ENCODE measurements at regions not wholly inside any gene's neighbourhood (a gene's known extent, or its start where the extent isn't known, plus 50 kb on each side); places are given as distances from the start of the nearest gene placed in this dataset.

GRCh38 chrX:15909605-15910004, 55.0 kb upstream of the AP1S2 start:
- no peaks in the 10 kb centered on the region for H4K20me1 ChIP-seq (ENCODE audit: insufficient read depth, low read length)
- no peak overlapping the region for H3K4me3 ChIP-seq (ENCODE audit: low read depth, low read length, poor library complexity, severe bottlenecking)
- H3F3A ChIP-seq (ENCODE audit: insufficient read depth, low read length), result no peaks in the 10 kb centered on the region
- no peaks in the 10 kb centered on the region for H3K79me2 ChIP-seq (ENCODE audit: insufficient read depth, low read length)
- no peaks in the 10 kb centered on the region for H3K36me3 ChIP-seq (ENCODE audit: insufficient read depth, low read length)
- H3K27ac ChIP-seq (ENCODE audit: low read depth, low read length, poor library complexity, severe bottlenecking), result no peak overlapping the region
- H3K9me2 ChIP-seq (ENCODE audit: low read depth, low read length), result no peaks in the 10 kb centered on the region
- no peaks in the 10 kb centered on the region for H3K4me1 ChIP-seq (ENCODE audit: insufficient read depth, low read length, severe bottlenecking)
- H3K9me3 ChIP-seq (ENCODE audit: low read length), result no peaks in the 10 kb centered on the region
- H2AFZ ChIP-seq (ENCODE audit: low read length), result no peak overlapping the region
- H3K27me3 ChIP-seq (ENCODE audit: insufficient read depth, low read length), result no peaks in the 10 kb centered on the region
- H3K4me2 ChIP-seq (ENCODE audit: low read length), result no peak overlapping the region
- no peak for TF ChIP-seq EZH2 (IDR thresholded peaks at IDR 0.05; ENCODE audit: borderline replicate concordance, low read length)
- no peak for TF ChIP-seq CTCF (IDR thresholded peaks at IDR 0.05; ENCODE audit: low read length)
- H3K9ac ChIP-seq (ENCODE audit: low read length), result no peak overlapping the region

GRCh38 chrX:15908603-15909290, 54.1 kb upstream of the AP1S2 start:
- H3K9ac ChIP-seq (ENCODE audit: low read length), result no peak overlapping the region
- no peaks in the 10 kb centered on the region for H3K79me2 ChIP-seq (ENCODE audit: insufficient read depth, low read length)
- peaks cover 5% of the 10 kb centered on the region for H3K4me1 ChIP-seq (ENCODE audit: insufficient read depth, low read length, severe bottlenecking)
- no peaks in the 10 kb centered on the region for H3K9me3 ChIP-seq (ENCODE audit: low read length)
- H3K27ac ChIP-seq (ENCODE audit: low read depth, low read length, poor library complexity, severe bottlenecking), result no peak overlapping the region
- no peaks in the 10 kb centered on the region for H4K20me1 ChIP-seq (ENCODE audit: insufficient read depth, low read length)
- H3F3A ChIP-seq (ENCODE audit: insufficient read depth, low read length), result no peaks in the 10 kb centered on the region
- H3K27me3 ChIP-seq (ENCODE audit: insufficient read depth, low read length), result no peaks in the 10 kb centered on the region
- H3K4me2 ChIP-seq (ENCODE audit: low read length), result no peak overlapping the region
- TF ChIP-seq CTCF (IDR thresholded peaks at IDR 0.05; ENCODE audit: low read length) (no peak), EZH2 (IDR thresholded peaks at IDR 0.05; ENCODE audit: borderline replicate concordance, low read length) (no peak)
- H2AFZ ChIP-seq (ENCODE audit: low read length), result no peak overlapping the region
- no peaks in the 10 kb centered on the region for H3K9me2 ChIP-seq (ENCODE audit: low read depth, low read length)
- no peaks in the 10 kb centered on the region for H3K36me3 ChIP-seq (ENCODE audit: insufficient read depth, low read length)
- H3K4me3 ChIP-seq (ENCODE audit: low read depth, low read length, poor library complexity, severe bottlenecking), result no peak overlapping the region

GRCh38 chrX:15906041-15906943, 51.7 kb upstream of the AP1S2 start:
- Histone ChIP-seq H3K4me1 (ENCODE audit: insufficient read depth, low read length, severe bottlenecking) (peaks cover 17% of the 10 kb centered on the region), H3K27ac (ENCODE audit: low read depth, low read length, poor library complexity, severe bottlenecking) (no peak overlapping the region), H2AFZ (ENCODE audit: low read length) (no peak overlapping the region), H4K20me1 (ENCODE audit: insufficient read depth, low read length) (no peaks in the 10 kb centered on the region), H3K9me2 (ENCODE audit: low read depth, low read length) (no peaks in the 10 kb centered on the region), H3K4me3 (ENCODE audit: low read depth, low read length, poor library complexity, severe bottlenecking) (no peak overlapping the region), H3K9ac (ENCODE audit: low read length) (no peak overlapping the region), H3K4me2 (ENCODE audit: low read length) (no peak overlapping the region), H3K36me3 (ENCODE audit: insufficient read depth, low read length) (no peaks in the 10 kb centered on the region), H3K9me3 (ENCODE audit: low read length) (no peaks in the 10 kb centered on the region), H3K79me2 (ENCODE audit: insufficient read depth, low read length) (no peaks in the 10 kb centered on the region), H3F3A (ENCODE audit: insufficient read depth, low read length) (no peaks in the 10 kb centered on the region), H3K27me3 (ENCODE audit: insufficient read depth, low read length) (no peaks in the 10 kb centered on the region)
- TF ChIP-seq EZH2 (IDR thresholded peaks at IDR 0.05; ENCODE audit: borderline replicate concordance, low read length), result no peak
- TF ChIP-seq CTCF (IDR thresholded peaks at IDR 0.05; ENCODE audit: low read length), result no peak
